Choroid plexus epithelial cell (primary cell): ENCODE measurements at regions not wholly inside any gene's neighbourhood (a gene's known extent, or its start where the extent isn't known, plus 50 kb on each side); places are given as distances from the start of the nearest gene placed in this dataset.

Source experiments
- DNase-seq: peaks from one replicate; pipeline ENCODE4 v3.0.0-alpha.2; 2010; ENCODE audit warnings: low read depth
- H3K4me3 ChIP-seq: 2 replicates; pipeline ENCODE4 v1.5.1; 2011; ENCODE audit warnings: low read depth, mild to moderate bottlenecking, control low read depth, low read length, moderate library complexity
- TF ChIP-seq, protein P1 (sequence below): conservative IDR thresholded peaks from 2 replicates; pipeline ENCODE4 v1.5.1; 2011; ENCODE audit warnings: low read depth, mild to moderate bottlenecking, control low read depth, inconsistent platforms, low read length, moderate library complexity

DNA sequence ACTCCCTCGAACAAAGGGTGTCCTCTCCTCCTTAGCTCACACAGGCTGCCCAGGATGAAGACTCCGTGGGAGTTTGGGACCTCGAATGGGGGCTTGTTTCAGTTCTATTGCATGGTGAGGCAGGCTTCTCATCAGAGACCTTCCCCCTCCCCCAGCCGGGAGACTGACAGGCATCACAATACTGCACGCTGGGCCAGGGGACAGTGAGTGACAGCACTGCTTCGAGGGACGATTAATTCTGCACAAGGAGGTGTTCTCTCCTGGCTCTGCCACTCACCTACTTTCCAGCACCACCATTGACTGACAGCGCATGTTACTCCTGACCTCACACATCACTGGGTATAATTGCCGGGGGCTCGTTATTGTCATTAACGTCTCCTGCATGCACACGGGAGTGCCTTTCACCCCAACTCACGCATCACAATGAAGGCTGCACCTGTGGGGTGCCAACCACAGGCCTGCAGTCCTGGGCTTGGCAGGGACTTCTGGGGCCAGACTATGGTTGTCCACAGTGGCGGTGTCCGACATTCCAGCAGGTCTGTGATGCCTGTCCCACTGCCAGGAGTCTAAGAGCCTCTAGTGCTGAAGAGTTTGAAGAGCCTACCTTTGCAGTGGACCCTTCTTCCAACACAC, 412.2 kb upstream of the TSHZ3 start:
- TF ChIP-seq, protein P1, sequence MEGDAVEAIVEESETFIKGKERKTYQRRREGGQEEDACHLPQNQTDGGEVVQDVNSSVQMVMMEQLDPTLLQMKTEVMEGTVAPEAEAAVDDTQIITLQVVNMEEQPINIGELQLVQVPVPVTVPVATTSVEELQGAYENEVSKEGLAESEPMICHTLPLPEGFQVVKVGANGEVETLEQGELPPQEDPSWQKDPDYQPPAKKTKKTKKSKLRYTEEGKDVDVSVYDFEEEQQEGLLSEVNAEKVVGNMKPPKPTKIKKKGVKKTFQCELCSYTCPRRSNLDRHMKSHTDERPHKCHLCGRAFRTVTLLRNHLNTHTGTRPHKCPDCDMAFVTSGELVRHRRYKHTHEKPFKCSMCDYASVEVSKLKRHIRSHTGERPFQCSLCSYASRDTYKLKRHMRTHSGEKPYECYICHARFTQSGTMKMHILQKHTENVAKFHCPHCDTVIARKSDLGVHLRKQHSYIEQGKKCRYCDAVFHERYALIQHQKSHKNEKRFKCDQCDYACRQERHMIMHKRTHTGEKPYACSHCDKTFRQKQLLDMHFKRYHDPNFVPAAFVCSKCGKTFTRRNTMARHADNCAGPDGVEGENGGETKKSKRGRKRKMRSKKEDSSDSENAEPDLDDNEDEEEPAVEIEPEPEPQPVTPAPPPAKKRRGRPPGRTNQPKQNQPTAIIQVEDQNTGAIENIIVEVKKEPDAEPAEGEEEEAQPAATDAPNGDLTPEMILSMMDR: no peak
- no peak overlapping the region for H3K4me3 ChIP-seq
- no peak for DNase-seq

DNA sequence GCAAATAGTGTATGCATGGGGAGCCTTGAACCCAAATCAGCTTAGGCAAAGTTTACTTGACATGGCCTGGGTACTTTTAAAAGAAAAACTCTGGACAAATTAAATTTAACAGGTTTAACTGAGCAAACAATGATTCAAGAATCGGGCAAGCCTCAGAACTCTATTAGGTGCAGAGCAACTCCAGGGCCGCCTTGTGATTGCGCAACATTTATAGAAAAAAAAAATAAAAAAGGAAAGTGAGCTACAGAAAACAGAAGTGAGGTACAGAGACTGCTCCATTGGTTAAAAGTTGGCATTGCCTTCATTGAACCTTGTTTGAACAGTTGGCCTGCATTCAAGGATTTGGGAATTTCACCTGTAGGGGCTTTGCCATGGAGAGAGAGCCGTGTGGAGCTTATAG, 421.0 kb upstream of the TSHZ3 start:
- no peak overlapping the region for H3K4me3 ChIP-seq
- DNase-seq: no peak
- TF ChIP-seq, protein P1: no peak

DNA sequence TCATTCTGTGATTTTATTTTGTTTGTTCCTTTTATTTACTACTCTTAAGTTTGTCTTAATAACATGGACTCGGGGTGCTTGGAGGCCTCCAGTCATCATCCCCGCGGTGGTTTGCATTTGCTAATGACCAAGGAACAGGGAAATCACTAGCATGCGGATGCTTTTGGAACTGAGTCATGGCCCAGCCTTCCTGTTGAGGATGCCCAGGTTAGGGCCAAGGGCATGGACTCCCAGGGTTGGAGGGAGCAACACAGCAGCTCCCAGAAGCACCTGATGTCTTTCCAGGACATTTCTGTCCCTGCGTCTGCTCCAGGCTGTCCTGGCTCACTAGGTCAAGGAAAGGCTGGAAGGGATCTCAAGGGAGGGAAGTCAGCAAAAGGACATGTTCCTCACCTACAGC, 423.7 kb upstream of the TSHZ3 start:
- no peak for DNase-seq
- TF ChIP-seq, protein P1: no peak
- no peak overlapping the region for H3K4me3 ChIP-seq

DNA sequence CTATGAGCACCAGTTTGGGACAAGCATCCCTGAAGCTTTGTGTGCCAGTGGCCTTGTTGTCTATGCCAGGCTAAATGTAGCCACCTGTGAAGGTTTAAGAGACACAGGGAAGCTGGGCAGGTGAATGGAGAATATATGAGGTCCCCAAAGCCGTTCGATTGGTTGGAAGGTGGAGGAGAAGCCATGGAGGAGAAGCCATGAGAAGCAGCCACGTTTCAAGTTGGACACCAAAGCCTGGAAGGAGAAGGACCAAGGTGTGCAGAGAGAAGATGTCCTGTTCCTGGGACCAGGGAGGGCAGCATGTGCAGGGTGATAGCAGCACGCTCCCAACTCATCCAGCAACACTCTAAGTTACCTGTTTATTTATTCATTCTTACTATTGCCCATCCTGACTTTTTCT, 432.3 kb upstream of the TSHZ3 start:
- no peak overlapping the region for H3K4me3 ChIP-seq
- TF ChIP-seq, protein P1: no peak
- no peak for DNase-seq

DNA sequence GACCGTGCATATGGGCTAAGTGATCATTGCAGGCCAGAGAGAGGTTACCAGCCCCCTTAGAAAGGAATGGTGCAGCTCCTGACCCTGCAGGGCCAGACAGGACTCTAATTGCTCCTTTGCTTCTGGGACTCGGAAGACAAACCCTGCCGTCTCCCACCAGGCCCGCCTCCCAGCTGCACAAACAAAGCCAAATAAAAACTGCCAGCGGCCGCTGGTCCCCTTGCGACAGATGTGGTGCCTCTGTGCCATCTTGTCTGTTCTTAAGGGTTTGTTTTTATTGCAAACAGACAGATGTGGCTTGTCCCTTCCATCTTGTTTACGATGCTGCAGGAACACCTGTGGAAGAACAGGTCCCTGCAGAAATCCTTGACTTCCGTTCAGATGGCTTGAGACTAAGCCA, 434.4 kb upstream of the TSHZ3 start:
- DNase-seq: no peak
- TF ChIP-seq, protein P1: no peak
- H3K4me3 ChIP-seq: no peak overlapping the region

DNA sequence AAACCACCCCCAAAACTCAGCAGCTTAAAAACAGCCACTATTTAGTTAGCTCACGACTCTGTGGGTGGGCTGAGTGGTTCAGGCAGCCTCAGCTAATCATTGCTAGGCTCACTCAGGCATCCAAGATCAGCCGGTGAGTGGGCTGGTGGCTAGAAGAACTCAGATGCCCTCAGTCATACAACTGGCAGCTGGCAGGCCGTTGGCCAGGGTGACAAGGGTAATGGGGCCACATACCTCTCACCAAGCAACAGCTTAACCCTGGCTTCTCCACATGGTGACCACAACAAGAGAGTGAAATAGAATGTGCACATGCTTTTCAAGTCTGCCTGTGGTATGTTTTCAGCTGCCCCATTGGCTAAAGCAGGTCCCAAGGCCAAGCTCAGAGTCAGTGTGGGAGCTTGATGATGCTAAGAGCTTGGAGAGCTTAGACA, 435.4 kb upstream of the TSHZ3 start:
- TF ChIP-seq, protein P1: no peak
- no peak for DNase-seq
- H3K4me3 ChIP-seq: no peak overlapping the region

DNA sequence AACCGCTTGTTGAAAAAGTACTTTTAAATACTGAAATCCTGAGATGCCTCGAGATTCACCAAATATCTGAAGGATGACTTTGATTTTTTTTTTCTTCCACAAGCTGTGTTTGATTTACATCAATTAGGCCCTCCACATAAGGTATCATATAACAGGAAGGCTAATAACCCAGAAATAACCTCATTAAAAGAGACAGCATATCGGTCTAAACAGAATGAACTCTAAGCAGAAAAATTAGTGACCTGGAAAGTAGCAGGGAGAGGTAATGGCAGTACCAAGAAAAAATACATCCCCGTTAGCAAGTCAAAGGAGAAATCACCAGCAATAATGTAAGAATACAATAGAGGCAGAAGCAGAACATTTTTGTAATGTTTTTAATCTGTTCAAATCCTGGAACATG, 452.4 kb upstream of the TSHZ3 start:
- no peak for DNase-seq
- TF ChIP-seq, protein P1: no peak
- H3K4me3 ChIP-seq: no peak overlapping the region
